ENCODE measurements at regions not wholly inside any gene's neighbourhood (a gene's known extent, or its start where the extent isn't known, plus 50 kb on each side); places are given as distances from the start of the nearest gene placed in this dataset.

GRCh38 chr13:86051134-86052103 is 252.2 kb upstream of the SLITRK6 start:
- TF ChIP-seq, protein P1, sequence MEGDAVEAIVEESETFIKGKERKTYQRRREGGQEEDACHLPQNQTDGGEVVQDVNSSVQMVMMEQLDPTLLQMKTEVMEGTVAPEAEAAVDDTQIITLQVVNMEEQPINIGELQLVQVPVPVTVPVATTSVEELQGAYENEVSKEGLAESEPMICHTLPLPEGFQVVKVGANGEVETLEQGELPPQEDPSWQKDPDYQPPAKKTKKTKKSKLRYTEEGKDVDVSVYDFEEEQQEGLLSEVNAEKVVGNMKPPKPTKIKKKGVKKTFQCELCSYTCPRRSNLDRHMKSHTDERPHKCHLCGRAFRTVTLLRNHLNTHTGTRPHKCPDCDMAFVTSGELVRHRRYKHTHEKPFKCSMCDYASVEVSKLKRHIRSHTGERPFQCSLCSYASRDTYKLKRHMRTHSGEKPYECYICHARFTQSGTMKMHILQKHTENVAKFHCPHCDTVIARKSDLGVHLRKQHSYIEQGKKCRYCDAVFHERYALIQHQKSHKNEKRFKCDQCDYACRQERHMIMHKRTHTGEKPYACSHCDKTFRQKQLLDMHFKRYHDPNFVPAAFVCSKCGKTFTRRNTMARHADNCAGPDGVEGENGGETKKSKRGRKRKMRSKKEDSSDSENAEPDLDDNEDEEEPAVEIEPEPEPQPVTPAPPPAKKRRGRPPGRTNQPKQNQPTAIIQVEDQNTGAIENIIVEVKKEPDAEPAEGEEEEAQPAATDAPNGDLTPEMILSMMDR (conservative IDR thresholded peaks at IDR 0.05; ENCODE audit: low read depth, low read length): no peak
- TF ChIP-seq POLR2A (IDR thresholded peaks at IDR 0.05; ENCODE audit: low read depth, low read length) (no peak), BHLHE40 (IDR thresholded peaks at IDR 0.05; ENCODE audit: low read depth, low read length) (no peak), RAD21 (IDR thresholded peaks at IDR 0.05; ENCODE audit: low read length) (no peak), MAFK (IDR thresholded peaks at IDR 0.05; ENCODE audit: low read depth, low read length) (no peak; the same call in 1 of the 2 replicates), SMC3 (IDR thresholded peaks at IDR 0.05; ENCODE audit: low read depth, low read length) (no peak), MXI1 (IDR thresholded peaks at IDR 0.05; ENCODE audit: borderline replicate concordance, low read depth, low read length) (no peak), FOS (IDR thresholded peaks at IDR 0.05; ENCODE audit: low read depth, low read length) (no peak), NFE2L2 (IDR thresholded peaks at IDR 0.05; ENCODE audit: low read depth, low read length) (no peak), ELK1 (IDR thresholded peaks at IDR 0.05; ENCODE audit: borderline replicate concordance, low read depth, low read length) (no peak), RFX5 (IDR thresholded peaks at IDR 0.05; ENCODE audit: low read depth, low read length) (no peak)
- TF ChIP-seq, protein P2, sequence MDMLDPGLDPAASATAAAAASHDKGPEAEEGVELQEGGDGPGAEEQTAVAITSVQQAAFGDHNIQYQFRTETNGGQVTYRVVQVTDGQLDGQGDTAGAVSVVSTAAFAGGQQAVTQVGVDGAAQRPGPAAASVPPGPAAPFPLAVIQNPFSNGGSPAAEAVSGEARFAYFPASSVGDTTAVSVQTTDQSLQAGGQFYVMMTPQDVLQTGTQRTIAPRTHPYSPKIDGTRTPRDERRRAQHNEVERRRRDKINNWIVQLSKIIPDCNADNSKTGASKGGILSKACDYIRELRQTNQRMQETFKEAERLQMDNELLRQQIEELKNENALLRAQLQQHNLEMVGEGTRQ (IDR thresholded peaks at IDR 0.05; ENCODE audit: low read depth, low read length): no peak

Data from IMR-90 (cell line).